Ovary (tissue), 7 donors: ENCODE measurements at regions not wholly inside any gene's neighbourhood (a gene's known extent, or its start where the extent isn't known, plus 50 kb on each side); places are given as distances from the start of the nearest gene placed in this dataset.

ENCODE experiments used
- DNase-seq, 5 donors: peaks; one replicate each; pipeline ENCODE4 v3.0.0-alpha.2; 2019 to 2020
- H3K27ac ChIP-seq, 2 donors: fragments of 200-600 bp; one replicate each; pipeline versions ENCODE4 v1.5.1 to v1.8.0; 2019 to 2022
- H3K27me3 ChIP-seq: fragments of 200-600 bp; one replicate; pipeline ENCODE4 v1.8.0; 2022
- H3K36me3 ChIP-seq: fragments of 200-600 bp; sonication (generic); one replicate; pipeline ENCODE4 v1.5.1; 2019
- H3K4me1 ChIP-seq: one replicate; pipeline ENCODE4 v1.8.1; 2013; ENCODE audit warnings: mild to moderate bottlenecking, moderate library complexity; ENCODE audit not compliant: insufficient read depth
- H3K4me3 ChIP-seq: fragments of 200-600 bp; sonication (generic); one replicate; pipeline ENCODE4 v1.5.1; 2017
- H3K9me3 ChIP-seq, 2 donors: fragments of 200-600 bp in 1 of 2; sonication (generic) in 1 of 2; one replicate each; pipeline versions ENCODE4 v1.5.1 to v1.8.1; 2013 to 2019; ENCODE audit warnings: mild to moderate bottlenecking in 1 of 2, moderate library complexity in 1 of 2
- CTCF ChIP-seq, 3 donors: fragments of 450-650 bp in 2 of 3; fragments of 200-600 bp in 1 of 3; IDR thresholded peaks; one replicate each; pipeline versions ENCODE4 v1.5.1 to v1.8.0; 2016 to 2022; ENCODE audit warnings: antibody characterized with exemption in 3 of 3, mild to moderate bottlenecking in 1 of 3
- EP300 ChIP-seq: sonication (generic); formaldehyde crosslinking; IDR thresholded peaks from one replicate; pipeline ENCODE4 v1.6.1; 2017; ENCODE audit warnings: antibody characterized with exemption
- POLR2A ChIP-seq: fragments of 450-650 bp; IDR thresholded peaks from one replicate; pipeline ENCODE4 v1.6.1; 2017; ENCODE audit warnings: antibody characterized with exemption, mild to moderate bottlenecking, moderate library complexity
- WGBS, 3 donors: extraction: QIAGEN DNeasy Blood & Tissue Kit in 1 of 3; methylation state at CpG; one replicate each; pipeline versions ENCODE4 v1.1.5 to v1.1.7; 2013 to 2017; 5-methylcytosine and 5-hydroxymethylcytosine counted together
- intact Hi-C, 4 donors: fragments of 100-400 bp; cut with DNase I; formaldehyde crosslinking; loops; one replicate each; pipeline versions ENCODE4 v1.11.0 to v1.15.1; 2022 to 2023
- donor health status: DM: no; HTN: no; CAD: no; lungs with moderate emphysema.
- donor health status: DM: no; HTN: no; CAD: no.
- donor health status: Bipolar disorder and iron deficiency.
- donor health status: DM: no; HTN: no; CAD: no.
- donor health status: DM: yes; HTN: yes; CAD: no.

DNA sequence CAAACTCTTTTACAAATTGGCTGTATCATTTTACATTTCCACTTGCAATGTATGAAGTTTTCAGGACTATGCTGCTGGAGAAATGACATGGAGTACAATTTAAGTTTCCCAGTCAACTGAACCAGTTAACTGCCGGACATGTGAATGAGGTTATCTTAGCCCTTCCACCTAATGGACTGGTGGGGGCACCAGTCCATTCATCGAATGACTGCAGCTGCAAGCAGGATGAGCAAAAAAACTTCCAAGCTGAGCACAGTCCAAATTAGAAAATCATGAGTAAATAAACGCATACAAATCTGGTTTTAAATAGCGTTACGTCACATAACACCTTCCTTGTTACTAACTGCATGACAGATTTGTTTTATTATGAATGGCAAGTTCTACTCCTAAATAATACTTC lies 1131.5 kb downstream of the PCDH18 start:
- intact Hi-C loops = no loop called here
- H3K27ac ChIP-seq = no peak overlapping the region
- H3K27me3 ChIP-seq = no peaks in the 10 kb centered on the region
- no peaks in the 10 kb centered on the region for H3K36me3 ChIP-seq
- TF ChIP-seq POLR2A = no peak
- no peak for TF ChIP-seq EP300
- no peak for TF ChIP-seq CTCF (IDR thresholded peaks at IDR 0.05)
- H3K4me3 ChIP-seq = no peak overlapping the region
- H3K9me3 ChIP-seq = no peaks in the 10 kb centered on the region
- DNase-seq = no peak
- WGBS, 3 donors = 83 to 85% (median 85%) methylated on average over 5 of the region's 5 CpGs
- H3K4me1 ChIP-seq = no peaks in the 10 kb centered on the region

DNA sequence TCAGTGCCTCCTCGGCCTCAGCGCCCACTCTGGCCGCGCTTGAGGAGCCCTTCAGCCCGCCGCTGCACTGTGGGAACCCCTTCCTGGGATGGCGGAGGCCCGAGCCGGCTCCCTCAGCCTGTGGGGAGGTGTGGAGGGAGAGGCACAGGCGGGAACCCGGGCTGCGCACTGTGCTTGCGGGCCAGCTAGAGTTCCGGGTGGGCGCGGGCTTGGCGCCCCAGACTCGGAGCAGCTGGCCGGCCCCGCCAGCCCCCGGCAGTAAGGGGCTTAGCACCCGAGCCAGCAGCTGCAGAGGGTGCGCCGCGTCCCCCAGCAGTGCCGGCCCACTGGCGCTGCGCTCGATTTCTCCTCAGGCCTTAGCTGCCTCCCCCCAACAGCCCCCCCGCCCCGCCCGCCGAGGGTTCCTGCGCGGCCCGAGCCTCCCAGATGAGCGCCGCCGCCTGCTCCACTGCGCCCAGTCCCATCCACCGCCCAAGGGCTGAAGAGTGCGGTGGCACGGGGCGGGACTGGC lies 1137.0 kb downstream of the PCDH18 start:
- 91 to 94% (median 93%) methylated on average over 25 to 44 of the region's 44 CpGs for WGBS, 3 donors
- no peak for TF ChIP-seq CTCF (IDR thresholded peaks at IDR 0.05)
- no peak for TF ChIP-seq EP300
- TF ChIP-seq POLR2A = no peak
- no peaks in the 10 kb centered on the region for H3K36me3 ChIP-seq
- H3K4me1 ChIP-seq = no peaks in the 10 kb centered on the region
- intact Hi-C loops = no loop called here
- no peak overlapping the region for H3K27ac ChIP-seq
- H3K4me3 ChIP-seq = no peak overlapping the region
- DNase-seq = no peak
- H3K9me3 ChIP-seq = no peaks in the 10 kb centered on the region
- no peaks in the 10 kb centered on the region for H3K27me3 ChIP-seq

DNA sequence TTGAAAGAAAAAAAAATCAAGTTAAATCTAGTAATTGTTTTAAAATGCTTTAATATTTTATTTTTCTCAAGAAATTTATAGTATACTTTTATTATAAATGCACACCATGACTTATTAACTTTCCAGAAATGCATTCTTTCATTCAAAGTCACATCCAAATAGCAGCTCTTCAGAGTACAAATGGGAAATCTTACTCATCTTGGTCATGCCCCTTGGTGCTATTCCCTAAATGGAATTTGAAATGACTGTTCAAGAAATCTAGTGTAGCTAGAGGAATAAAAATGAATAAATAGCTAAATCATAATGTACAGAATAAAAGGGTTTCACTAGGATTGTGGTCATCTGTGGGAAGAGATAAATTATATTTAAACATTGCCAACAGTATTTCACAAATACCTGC lies 1139.7 kb downstream of the PCDH18 start:
- no peak overlapping the region for H3K4me3 ChIP-seq
- no peaks in the 10 kb centered on the region for H3K27me3 ChIP-seq
- TF ChIP-seq EP300 (no peak), CTCF (IDR thresholded peaks at IDR 0.05) (no peak), POLR2A (no peak)
- H3K27ac ChIP-seq = no peak overlapping the region
- H3K9me3 ChIP-seq = no peaks in the 10 kb centered on the region
- no peaks in the 10 kb centered on the region for H3K36me3 ChIP-seq
- intact Hi-C loops = no loop called here
- no peaks in the 10 kb centered on the region for H3K4me1 ChIP-seq
- DNase-seq = no peak

DNA sequence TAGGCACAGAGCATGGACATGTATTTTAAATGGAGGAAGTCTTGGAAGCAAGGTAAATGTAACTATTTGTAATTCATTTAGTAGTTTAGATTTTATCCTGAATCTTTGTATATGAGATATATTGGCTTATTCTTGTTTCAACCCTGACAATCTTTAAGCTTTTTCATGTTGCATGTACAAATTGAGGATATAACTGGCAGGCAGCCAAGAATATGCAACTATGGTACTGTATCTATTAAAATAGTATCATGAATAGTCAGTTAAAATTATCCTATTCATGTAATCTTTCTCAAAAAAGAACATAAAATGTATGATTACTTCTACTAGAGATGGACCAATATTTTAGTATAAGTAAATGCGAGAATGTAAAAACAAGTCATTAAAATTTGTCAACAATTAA lies 1141.5 kb downstream of the PCDH18 start:
- DNase-seq = no peak
- 45 to 74% (median 55%) methylated on average over 1 of the region's 1 CpG for WGBS, 3 donors
- intact Hi-C loops = no loop called here
- H3K9me3 ChIP-seq = no peaks in the 10 kb centered on the region
- no peak overlapping the region for H3K27ac ChIP-seq
- no peaks in the 10 kb centered on the region for H3K4me1 ChIP-seq
- no peaks in the 10 kb centered on the region for H3K27me3 ChIP-seq
- no peaks in the 10 kb centered on the region for H3K36me3 ChIP-seq
- H3K4me3 ChIP-seq = no peak overlapping the region
- TF ChIP-seq CTCF (IDR thresholded peaks at IDR 0.05) (no peak), EP300 (no peak), POLR2A (no peak)

DNA sequence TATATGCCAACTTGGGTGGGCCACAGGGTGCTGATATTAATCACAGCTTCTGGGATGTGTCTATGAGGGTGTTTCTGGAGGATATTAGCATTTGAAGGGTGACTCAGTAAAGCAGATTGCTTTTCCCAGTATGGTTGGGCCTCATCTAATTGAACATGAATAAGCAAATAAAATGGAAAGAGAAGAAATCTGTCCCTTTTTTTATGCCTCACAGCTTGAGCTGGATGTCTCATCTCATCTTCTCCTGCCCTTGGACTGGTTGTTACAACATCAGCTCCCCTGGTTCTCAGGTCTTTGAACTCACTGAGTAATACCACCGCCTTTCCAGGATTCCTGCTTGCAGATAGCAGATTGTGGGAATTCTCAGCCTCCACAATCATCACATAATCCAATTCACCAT lies 1149.2 kb downstream of the PCDH18 start:
- Histone ChIP-seq H3K4me1 (no peaks in the 10 kb centered on the region), H3K9me3 (no peaks in the 10 kb centered on the region), H3K36me3 (no peaks in the 10 kb centered on the region), H3K27ac (no peak overlapping the region), H3K27me3 (no peaks in the 10 kb centered on the region), H3K4me3 (no peak overlapping the region)
- no peak for DNase-seq
- no peak for TF ChIP-seq POLR2A
- no peak for TF ChIP-seq CTCF (IDR thresholded peaks at IDR 0.05)
- no peak for TF ChIP-seq EP300
- intact Hi-C loops = no loop called here
- WGBS, 3 donors = 87 to 96% (median 93%) methylated on average over 1 of the region's 1 CpG
